EL (cell line): ENCODE measurements at regions not wholly inside any gene's neighbourhood (a gene's known extent, or its start where the extent isn't known, plus 50 kb on each side); places are given as distances from the start of the nearest gene placed in this dataset.

Experiments used
- DNase-seq: peaks from one replicate; pipeline ENCODE4 v3.0.0-alpha.2; 2016

GRCh38 chr12:74917743-74918142, 291.9 kb downstream of the KCNC2 start:
- no peak for DNase-seq

- DNase-seq, result no peak
Measured at GRCh38 chr12:74918291-74918690, 291.3 kb downstream of the KCNC2 start.

GRCh38 chr12:74922117-74922516, 287.5 kb downstream of the KCNC2 start:
- no peak for DNase-seq

- DNase-seq, result no peak
Measured at GRCh38 chr12:74922642-74923041, 287.0 kb downstream of the KCNC2 start.

GRCh38 chr12:74941670-74942069, 268.0 kb downstream of the KCNC2 start:
- no peak for DNase-seq

- DNase-seq, result no peak
Measured at GRCh38 chr12:74945771-74946198, 263.9 kb downstream of the KCNC2 start.

GRCh38 chr12:74953697-74954096, 255.9 kb downstream of the KCNC2 start:
- DNase-seq, result no peak

GRCh38 chr12:74957231-74957630, 252.4 kb downstream of the KCNC2 start:
- DNase-seq, result peak; percentile 3

- DNase-seq, result no peak
Measured at GRCh38 chr12:74957634-74958033, 252.0 kb downstream of the KCNC2 start.

GRCh38 chr12:74959657-74960056, 250.0 kb downstream of the KCNC2 start:
- no peak for DNase-seq

GRCh38 chr12:74963304-74963703, 246.3 kb downstream of the KCNC2 start:
- DNase-seq, result no peak

GRCh38 chr12:74963867-74964331, 245.7 kb downstream of the KCNC2 start:
- no peak for DNase-seq

- DNase-seq, result no peak
Measured at GRCh38 chr12:74964390-74964789, 245.2 kb downstream of the KCNC2 start.

- no peak for DNase-seq
Measured at GRCh38 chr12:74971201-74971600, 238.4 kb downstream of the KCNC2 start.

GRCh38 chr12:74977832-74978481, 231.7 kb downstream of the KCNC2 start:
- DNase-seq, result no peak

- DNase-seq, result no peak
Measured at GRCh38 chr12:74980510-74980909, 229.1 kb downstream of the KCNC2 start.

GRCh38 chr12:74981541-74981940, 228.1 kb downstream of the KCNC2 start:
- no peak for DNase-seq

GRCh38 chr12:74983917-74984316, 225.7 kb downstream of the KCNC2 start:
- DNase-seq, result no peak

GRCh38 chr12:74984631-74985030, 225.0 kb downstream of the KCNC2 start:
- no peak for DNase-seq

- DNase-seq, result no peak
Measured at GRCh38 chr12:74985293-74985985, 224.2 kb downstream of the KCNC2 start.

GRCh38 chr12:74985986-74986319, 223.7 kb downstream of the KCNC2 start:
- no peak for DNase-seq

GRCh38 chr12:74988156-74988555, 221.5 kb downstream of the KCNC2 start:
- DNase-seq, result no peak
